ENCODE measurements at regions not wholly inside any gene's neighbourhood (a gene's known extent, or its start where the extent isn't known, plus 50 kb on each side); places are given as distances from the start of the nearest gene placed in this dataset.

GRCh38 chr1:147478521-147478920 is 62.8 kb upstream of the BCL9 start:
- TF ChIP-seq ZBTB33 (IDR thresholded peaks at IDR 0.05; ENCODE audit: extremely low read depth, insufficient replicate concordance, low read length) (no peak), CTCF (IDR thresholded peaks at IDR 0.05 in 2 of 3, conservative IDR thresholded peaks at IDR 0.05 in 1 of 3; ENCODE audit: borderline replicate concordance in 1 of 3, insufficient read depth in 1 of 3, low read depth in 2 of 3, low read length in 2 of 3) (no peak), POLR2A (IDR thresholded peaks at IDR 0.05; ENCODE audit: borderline replicate concordance, extremely low read depth, insufficient read depth, insufficient read length) (no peak), TCF7L2 (IDR thresholded peaks at IDR 0.05; ENCODE audit: borderline replicate concordance, extremely low read depth, insufficient read depth, insufficient read length) (no peak), POLR2AphosphoS5 (IDR thresholded peaks at IDR 0.05; ENCODE audit: low read depth, low read length) (no peak), YY1 (IDR thresholded peaks at IDR 0.05; ENCODE audit: extremely low read depth, insufficient replicate concordance, low read depth, low read length) (no peak), EZH2 (IDR thresholded peaks at IDR 0.05) (no peak), EGR1 (IDR thresholded peaks at IDR 0.05; ENCODE audit: low read depth) (no peak), ZNF274 (IDR thresholded peaks at IDR 0.05; ENCODE audit: low read depth, low read length) (no peak), SIN3A (IDR thresholded peaks at IDR 0.05; ENCODE audit: low read depth) (no peak), ATF3 (IDR thresholded peaks at IDR 0.05) (no peak), EZH2phosphoT487 (IDR thresholded peaks at IDR 0.05; ENCODE audit: borderline replicate concordance) (no peak)
